Left lung (tissue), 4 donors: ENCODE measurements at regions not wholly inside any gene's neighbourhood (a gene's known extent, or its start where the extent isn't known, plus 50 kb on each side); places are given as distances from the start of the nearest gene placed in this dataset.
A peak's percentile ranks its signal among the peaks of the same experiment; 100 is the strongest.

Source experiments
- ATAC-seq: fragments of 200-7000 bp; cut with Tn5 transposase; one replicate; pipeline ENCODE4 v1.9.1; 2020; ENCODE audit warnings: moderate library complexity
- DNase-seq, 4 donors: peaks; one replicate each; pipeline ENCODE4 v3.0.0-alpha.2; 2013 to 2020
- H3K27ac ChIP-seq, 2 donors: fragments of 200-600 bp; sonication (generic) in 1 of 2; one replicate each; pipeline versions ENCODE4 v1.5.0 to v1.8.0; 2020 to 2021
- H3K27me3 ChIP-seq, 2 donors: fragments of 200-600 bp; sonication (generic) in 1 of 2; one replicate each; pipeline versions ENCODE4 v1.5.0 to v1.8.0; 2020 to 2021
- H3K36me3 ChIP-seq, 2 donors: fragments of 200-600 bp; sonication (generic) in 1 of 2; one replicate each; pipeline versions ENCODE4 v1.5.0 to v1.8.0; 2020 to 2021
- H3K4me1 ChIP-seq, 2 donors: fragments of 200-600 bp; one replicate each; pipeline ENCODE4 v1.8.0; 2021
- H3K4me3 ChIP-seq, 2 donors: fragments of 200-600 bp; sonication (generic) in 1 of 2; one replicate each; pipeline versions ENCODE4 v1.5.0 to v1.8.0; 2020 to 2021; ENCODE audit warnings: mild to moderate bottlenecking in 1 of 2
- H3K9me3 ChIP-seq, 2 donors: fragments of 200-600 bp; sonication (generic) in 1 of 2; one replicate each; pipeline versions ENCODE4 v1.5.0 to v1.8.0; 2020 to 2021
- intact Hi-C, 2 donors: fragments of 100-400 bp; cut with DNase I; formaldehyde crosslinking; loops; one replicate each; pipeline versions ENCODE4 v1.11.2 to v1.14.2; 2022
- TF ChIP-seq, protein P1 (sequence below), 2 donors: fragments of 200-600 bp; sonication (generic) in 1 of 2; IDR thresholded peaks; one replicate each; pipeline versions ENCODE4 v1.5.0 to v1.8.0; 2021; ENCODE audit warnings: antibody characterized with exemption in 2 of 2
- donor health status: DM: no; HTN: yes; CAD: no.
- donor health status: DM: no; HTN: no; CAD: no.

- H3K9me3 ChIP-seq = no peaks in the 10 kb centered on the region
- no peaks in the 10 kb centered on the region for H3K4me1 ChIP-seq
- ATAC-seq = no peak
- H3K27ac ChIP-seq = no peak overlapping the region
- H3K27me3 ChIP-seq = no peaks in the 10 kb centered on the region
- no peak overlapping the region for H3K4me3 ChIP-seq
- no peaks in the 10 kb centered on the region for H3K36me3 ChIP-seq
- DNase-seq = no peak
- intact Hi-C loops = no loop called here
- TF ChIP-seq, protein P1, sequence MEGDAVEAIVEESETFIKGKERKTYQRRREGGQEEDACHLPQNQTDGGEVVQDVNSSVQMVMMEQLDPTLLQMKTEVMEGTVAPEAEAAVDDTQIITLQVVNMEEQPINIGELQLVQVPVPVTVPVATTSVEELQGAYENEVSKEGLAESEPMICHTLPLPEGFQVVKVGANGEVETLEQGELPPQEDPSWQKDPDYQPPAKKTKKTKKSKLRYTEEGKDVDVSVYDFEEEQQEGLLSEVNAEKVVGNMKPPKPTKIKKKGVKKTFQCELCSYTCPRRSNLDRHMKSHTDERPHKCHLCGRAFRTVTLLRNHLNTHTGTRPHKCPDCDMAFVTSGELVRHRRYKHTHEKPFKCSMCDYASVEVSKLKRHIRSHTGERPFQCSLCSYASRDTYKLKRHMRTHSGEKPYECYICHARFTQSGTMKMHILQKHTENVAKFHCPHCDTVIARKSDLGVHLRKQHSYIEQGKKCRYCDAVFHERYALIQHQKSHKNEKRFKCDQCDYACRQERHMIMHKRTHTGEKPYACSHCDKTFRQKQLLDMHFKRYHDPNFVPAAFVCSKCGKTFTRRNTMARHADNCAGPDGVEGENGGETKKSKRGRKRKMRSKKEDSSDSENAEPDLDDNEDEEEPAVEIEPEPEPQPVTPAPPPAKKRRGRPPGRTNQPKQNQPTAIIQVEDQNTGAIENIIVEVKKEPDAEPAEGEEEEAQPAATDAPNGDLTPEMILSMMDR (IDR thresholded peaks at IDR 0.05) = no peak
Measured at GRCh38 chr4:103443324-103443723, 245.2 kb upstream of the CENPE start.

DNA sequence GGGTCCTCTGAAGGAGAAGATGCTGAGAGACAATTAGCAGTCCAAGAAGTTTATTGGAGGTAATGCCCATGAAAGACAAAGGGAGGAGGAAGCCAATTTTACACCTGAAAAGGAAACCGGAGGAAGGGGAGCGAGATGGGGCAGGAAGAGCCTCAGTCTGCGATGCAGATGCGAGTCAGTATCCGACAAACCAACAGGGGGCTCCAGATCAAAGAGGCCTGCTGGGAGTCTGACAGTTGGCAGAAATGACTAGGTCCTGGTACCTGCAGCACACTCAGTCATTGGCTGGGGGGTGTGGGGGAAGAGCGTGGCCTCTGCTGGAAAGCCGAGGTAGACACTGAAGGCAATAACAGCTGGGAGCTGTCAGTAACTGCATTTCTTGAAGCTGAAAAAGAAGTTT lies 231.1 kb upstream of the CENPE start:
- Histone ChIP-seq H3K36me3 (no peaks in the 10 kb centered on the region), H3K27me3 (no peaks in the 10 kb centered on the region), H3K4me1 (no peaks in the 10 kb centered on the region), H3K4me3 (no peak overlapping the region), H3K9me3 (no peaks in the 10 kb centered on the region), H3K27ac (no peak overlapping the region)
- no peak for ATAC-seq
- TF ChIP-seq, protein P1 (IDR thresholded peaks at IDR 0.05) = no peak
- DNase-seq = no peak
- intact Hi-C loops = no loop called here

GRCh38 chr4:103425406-103425805 lies 227.3 kb upstream of the CENPE start:
- no peak for ATAC-seq
- Histone ChIP-seq H3K27ac (no peak overlapping the region), H3K4me3 (no peak overlapping the region), H3K9me3 (no peaks in the 10 kb centered on the region), H3K4me1 (no peaks in the 10 kb centered on the region), H3K36me3 (no peaks in the 10 kb centered on the region), H3K27me3 (no peaks in the 10 kb centered on the region)
- intact Hi-C loops = no loop called here
- no peak for DNase-seq
- TF ChIP-seq, protein P1 (IDR thresholded peaks at IDR 0.05) = no peak

DNA sequence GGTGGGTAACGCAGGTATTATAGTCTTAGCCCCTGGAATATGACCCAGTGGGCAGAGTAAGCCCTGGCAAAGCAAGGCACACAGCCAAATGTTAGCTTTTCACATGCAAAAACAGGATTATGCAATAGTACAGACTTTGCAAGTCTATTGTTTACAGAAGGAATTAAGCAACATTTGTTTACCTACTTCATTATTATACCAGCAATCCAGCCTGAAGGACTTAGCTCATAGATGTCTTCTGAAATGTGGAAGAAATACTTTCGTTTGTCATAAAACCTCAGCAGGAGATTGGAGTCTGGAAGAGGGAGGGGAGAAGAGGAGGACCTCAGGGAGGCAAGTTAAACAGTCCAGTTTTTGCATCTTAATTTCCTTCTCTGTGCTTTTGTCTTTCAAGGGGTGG lies 226.7 kb upstream of the CENPE start:
- H3K9me3 ChIP-seq = no peaks in the 10 kb centered on the region
- no peaks in the 10 kb centered on the region for H3K36me3 ChIP-seq
- no peaks in the 10 kb centered on the region for H3K4me1 ChIP-seq
- DNase-seq = peak in 1 of 4 donors; percentile 28
- intact Hi-C loops = no loop called here
- no peaks in the 10 kb centered on the region for H3K27me3 ChIP-seq
- TF ChIP-seq, protein P1 (IDR thresholded peaks at IDR 0.05) = no peak
- no peak overlapping the region for H3K4me3 ChIP-seq
- ATAC-seq = peak; percentile 81
- H3K27ac ChIP-seq = no peak overlapping the region

DNA sequence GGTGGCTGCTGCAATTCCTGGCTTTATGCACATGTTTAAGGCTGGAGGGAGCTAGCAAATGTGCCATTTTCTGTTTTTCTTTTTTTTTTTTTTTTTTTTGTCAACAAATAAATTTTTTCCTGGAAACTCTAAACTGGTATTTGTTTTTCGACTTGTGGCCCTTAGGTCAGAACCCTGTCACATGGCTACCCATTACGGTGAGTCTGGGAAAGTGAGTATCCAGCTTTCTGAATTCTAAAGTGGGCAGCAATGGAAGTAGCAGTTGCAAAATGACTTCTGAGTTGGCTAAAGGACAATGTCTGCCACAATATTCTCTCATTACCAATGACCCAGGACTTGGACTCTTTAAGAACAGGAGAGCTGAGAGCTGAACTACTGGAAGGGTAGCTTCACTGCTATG lies 225.1 kb upstream of the CENPE start:
- no peaks in the 10 kb centered on the region for H3K9me3 ChIP-seq
- H3K27ac ChIP-seq = no peak overlapping the region
- ATAC-seq = no peak
- H3K27me3 ChIP-seq = no peaks in the 10 kb centered on the region
- H3K36me3 ChIP-seq = no peaks in the 10 kb centered on the region
- no peaks in the 10 kb centered on the region for H3K4me1 ChIP-seq
- no peak overlapping the region for H3K4me3 ChIP-seq
- TF ChIP-seq, protein P1 (IDR thresholded peaks at IDR 0.05) = no peak
- intact Hi-C loops = no loop called here
- DNase-seq = no peak
